ENCODE measurements at regions not wholly inside any gene's neighbourhood (a gene's known extent, or its start where the extent isn't known, plus 50 kb on each side); places are given as distances from the start of the nearest gene placed in this dataset.

GRCh38 chr4:138689187-138689586, 326.4 kb upstream of the NOCT start:
- H2AFZ ChIP-seq (ENCODE audit: low read depth, low read length), result no peak overlapping the region
- no peaks in the 10 kb centered on the region for H3K4me1 ChIP-seq (ENCODE audit: control insufficient read depth, extremely low read depth, insufficient read depth, low read length)
- no peak for DNase-seq (ENCODE audit: low read depth, low spot score)
- H3K36me3 ChIP-seq (ENCODE audit: control insufficient read depth in 2 of 2, extremely low read depth in 1 of 2, insufficient read depth in 2 of 2, low read length in 2 of 2), result no peaks in the 10 kb centered on the region
- no peak overlapping the region for H3K4me3 ChIP-seq (replicated peaks in 1 of 3; ENCODE audit: insufficient read depth in 1 of 3, low read depth in 1 of 3, low read length in 3 of 3)
- no peak overlapping the region for H3K27ac ChIP-seq (ENCODE audit: insufficient read depth, low read depth, low read length)
- no TSS peak for BruUV-seq (replicated peaks)
- H3K79me2 ChIP-seq (ENCODE audit: control insufficient read depth, insufficient read depth, low read length), result no peaks in the 10 kb centered on the region
- H3K9me3 ChIP-seq (replicated peaks; ENCODE audit: control insufficient read depth, insufficient read depth, low read length), result no peaks in the 10 kb centered on the region
- TF ChIP-seq, protein P1, sequence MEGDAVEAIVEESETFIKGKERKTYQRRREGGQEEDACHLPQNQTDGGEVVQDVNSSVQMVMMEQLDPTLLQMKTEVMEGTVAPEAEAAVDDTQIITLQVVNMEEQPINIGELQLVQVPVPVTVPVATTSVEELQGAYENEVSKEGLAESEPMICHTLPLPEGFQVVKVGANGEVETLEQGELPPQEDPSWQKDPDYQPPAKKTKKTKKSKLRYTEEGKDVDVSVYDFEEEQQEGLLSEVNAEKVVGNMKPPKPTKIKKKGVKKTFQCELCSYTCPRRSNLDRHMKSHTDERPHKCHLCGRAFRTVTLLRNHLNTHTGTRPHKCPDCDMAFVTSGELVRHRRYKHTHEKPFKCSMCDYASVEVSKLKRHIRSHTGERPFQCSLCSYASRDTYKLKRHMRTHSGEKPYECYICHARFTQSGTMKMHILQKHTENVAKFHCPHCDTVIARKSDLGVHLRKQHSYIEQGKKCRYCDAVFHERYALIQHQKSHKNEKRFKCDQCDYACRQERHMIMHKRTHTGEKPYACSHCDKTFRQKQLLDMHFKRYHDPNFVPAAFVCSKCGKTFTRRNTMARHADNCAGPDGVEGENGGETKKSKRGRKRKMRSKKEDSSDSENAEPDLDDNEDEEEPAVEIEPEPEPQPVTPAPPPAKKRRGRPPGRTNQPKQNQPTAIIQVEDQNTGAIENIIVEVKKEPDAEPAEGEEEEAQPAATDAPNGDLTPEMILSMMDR (IDR thresholded peaks at IDR 0.05; ENCODE audit: extremely low read depth in 1 of 2, insufficient read depth in 1 of 2, low read depth in 1 of 2, low read length in 2 of 2), result no peak
- TF ChIP-seq POLR2A (IDR thresholded peaks at IDR 0.05; ENCODE audit: low read depth, low read length), result no peak
- no peak for TF ChIP-seq MYC (IDR thresholded peaks at IDR 0.05; ENCODE audit: low read depth, low read length)
- no peak for TF ChIP-seq GATA2 (IDR thresholded peaks at IDR 0.05; ENCODE audit: insufficient read depth, insufficient read length, low read depth, low read length)
- no peak for TF ChIP-seq MAX (IDR thresholded peaks at IDR 0.05; ENCODE audit: insufficient read depth, insufficient read length)
- no peak for TF ChIP-seq FOS (IDR thresholded peaks at IDR 0.05; ENCODE audit: borderline replicate concordance, insufficient read depth, low read length)
- TF ChIP-seq EZH2 (IDR thresholded peaks at IDR 0.05; ENCODE audit: borderline replicate concordance, low read depth, low read length, severe bottlenecking), result no peak
- ChIA-PET CTCF (interaction anchor here (0.9 to 2.7 kb wide), 5 partner anchors 9 to 249 kb away, joined by 3 to 13 read pairs (median 3); no protein-coding TSS in a partner anchor), POLR2A (no interaction called here)
- no peaks in the 10 kb centered on the region for H4K20me1 ChIP-seq (replicated peaks; ENCODE audit: control insufficient read depth, extremely low read depth, insufficient read depth, low read length)
- intact Hi-C loops (cut with micrococcal nuclease) (no loop called here), dilution Hi-C loops (cut with MboI; ENCODE audit: extremely low pct_ligation_motif_present, low sequenced_read_pairs) (no loop called here)
- FAIRE-seq, result no peak
- no peak overlapping the region for H3K4me2 ChIP-seq (ENCODE audit: insufficient read depth, low read length)
- H3K27me3 ChIP-seq (ENCODE audit: control insufficient read depth in 2 of 2, insufficient read depth in 2 of 2, low read length in 2 of 2), result peaks cover 1 to 10% of the 10 kb centered on the region in 2 experiments
- no peaks in the 10 kb centered on the region for H3K9me1 ChIP-seq (replicated peaks; ENCODE audit: control insufficient read depth, extremely low read depth, insufficient read depth, low read length)
- H3K9ac ChIP-seq (replicated peaks; ENCODE audit: extremely low read depth, insufficient read depth, low read length), result no peak overlapping the region
